ENCODE measurements at regions not wholly inside any gene's neighbourhood (a gene's known extent, or its start where the extent isn't known, plus 50 kb on each side); places are given as distances from the start of the nearest gene placed in this dataset.

DNA sequence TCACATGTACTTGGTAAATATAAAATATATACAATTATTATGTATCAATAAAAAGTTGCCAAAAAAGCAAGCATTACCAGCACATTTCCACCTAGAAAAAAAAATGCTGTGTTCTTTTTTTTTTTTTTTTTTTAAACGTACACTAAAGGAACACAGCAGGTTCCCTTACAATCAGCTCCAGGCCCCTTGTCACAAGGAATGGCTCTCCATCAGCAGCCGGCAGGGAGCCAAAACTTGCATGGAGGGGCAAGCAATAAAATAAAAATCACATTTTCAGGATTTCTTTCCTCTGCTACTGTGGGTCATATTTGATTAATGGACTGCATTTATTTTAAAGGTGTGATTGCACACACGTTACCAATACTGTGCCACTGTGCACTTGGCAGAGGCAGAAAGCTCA, 460.3 kb downstream of the GPAT3 start:
- H3K9me3 ChIP-seq (ENCODE audit: low read depth): no peaks in the 10 kb centered on the region

DNA sequence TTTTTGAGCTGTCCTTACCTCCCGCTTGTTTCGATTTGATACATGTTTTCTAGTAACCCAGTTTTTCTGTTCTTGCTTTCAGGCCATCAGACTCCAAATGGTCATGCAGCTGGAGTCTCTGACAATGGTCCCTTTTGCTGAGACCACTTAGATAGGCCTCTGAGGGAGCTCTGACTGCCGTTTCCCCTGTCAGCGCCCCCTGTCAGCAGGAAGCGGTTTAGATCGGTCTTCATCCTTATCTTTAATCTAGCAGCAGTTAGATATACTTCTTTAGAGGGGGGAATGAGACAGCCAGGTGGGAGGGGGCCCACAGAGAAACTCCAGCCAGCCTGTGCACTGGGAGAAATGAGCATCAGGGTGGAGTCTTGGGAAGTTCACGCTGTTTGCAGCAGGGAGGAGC, 457.9 kb downstream of the GPAT3 start:
- Histone ChIP-seq H3K27me3 (no peaks in the 10 kb centered on the region), H3K36me3 (no peaks in the 10 kb centered on the region), H3K4me1 (ENCODE audit: low read depth) (no peaks in the 10 kb centered on the region), H3K27ac (no peak overlapping the region), H3K4me3 (no peak overlapping the region), H3K9me3 (ENCODE audit: low read depth) (no peaks in the 10 kb centered on the region)
- DNase-seq (ENCODE audit: low read depth in 1 of 2, low spot score in 1 of 2): no peak
- TF ChIP-seq, protein P1, sequence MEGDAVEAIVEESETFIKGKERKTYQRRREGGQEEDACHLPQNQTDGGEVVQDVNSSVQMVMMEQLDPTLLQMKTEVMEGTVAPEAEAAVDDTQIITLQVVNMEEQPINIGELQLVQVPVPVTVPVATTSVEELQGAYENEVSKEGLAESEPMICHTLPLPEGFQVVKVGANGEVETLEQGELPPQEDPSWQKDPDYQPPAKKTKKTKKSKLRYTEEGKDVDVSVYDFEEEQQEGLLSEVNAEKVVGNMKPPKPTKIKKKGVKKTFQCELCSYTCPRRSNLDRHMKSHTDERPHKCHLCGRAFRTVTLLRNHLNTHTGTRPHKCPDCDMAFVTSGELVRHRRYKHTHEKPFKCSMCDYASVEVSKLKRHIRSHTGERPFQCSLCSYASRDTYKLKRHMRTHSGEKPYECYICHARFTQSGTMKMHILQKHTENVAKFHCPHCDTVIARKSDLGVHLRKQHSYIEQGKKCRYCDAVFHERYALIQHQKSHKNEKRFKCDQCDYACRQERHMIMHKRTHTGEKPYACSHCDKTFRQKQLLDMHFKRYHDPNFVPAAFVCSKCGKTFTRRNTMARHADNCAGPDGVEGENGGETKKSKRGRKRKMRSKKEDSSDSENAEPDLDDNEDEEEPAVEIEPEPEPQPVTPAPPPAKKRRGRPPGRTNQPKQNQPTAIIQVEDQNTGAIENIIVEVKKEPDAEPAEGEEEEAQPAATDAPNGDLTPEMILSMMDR (IDR thresholded peaks at IDR 0.05; ENCODE audit: low read depth, low read length): no peak

More for the DNA sequence above, 460.3 kb downstream of the GPAT3 start:
- TF ChIP-seq, protein P1 (IDR thresholded peaks at IDR 0.05; ENCODE audit: low read depth, low read length): no peak
- no peaks in the 10 kb centered on the region for H3K36me3 ChIP-seq
- no peaks in the 10 kb centered on the region for H3K4me1 ChIP-seq (ENCODE audit: low read depth)
- DNase-seq (ENCODE audit: low read depth in 1 of 2, low spot score in 1 of 2): no peak
- no peaks in the 10 kb centered on the region for H3K27me3 ChIP-seq
- no peak overlapping the region for H3K27ac ChIP-seq
- no peak overlapping the region for H3K4me3 ChIP-seq

- H3K9me3 ChIP-seq (ENCODE audit: low read depth): no peaks in the 10 kb centered on the region
- no peak for DNase-seq (ENCODE audit: low read depth in 1 of 2, low spot score in 1 of 2)
- no peaks in the 10 kb centered on the region for H3K27me3 ChIP-seq
- no peak overlapping the region for H3K27ac ChIP-seq
- H3K4me1 ChIP-seq (ENCODE audit: low read depth): no peaks in the 10 kb centered on the region
- H3K4me3 ChIP-seq: no peak overlapping the region
- H3K36me3 ChIP-seq: no peaks in the 10 kb centered on the region
- TF ChIP-seq, protein P1 (IDR thresholded peaks at IDR 0.05; ENCODE audit: low read depth, low read length): no peak
Measured at GRCh38 chr4:83989835-83990234, 453.9 kb downstream of the GPAT3 start.

DNA sequence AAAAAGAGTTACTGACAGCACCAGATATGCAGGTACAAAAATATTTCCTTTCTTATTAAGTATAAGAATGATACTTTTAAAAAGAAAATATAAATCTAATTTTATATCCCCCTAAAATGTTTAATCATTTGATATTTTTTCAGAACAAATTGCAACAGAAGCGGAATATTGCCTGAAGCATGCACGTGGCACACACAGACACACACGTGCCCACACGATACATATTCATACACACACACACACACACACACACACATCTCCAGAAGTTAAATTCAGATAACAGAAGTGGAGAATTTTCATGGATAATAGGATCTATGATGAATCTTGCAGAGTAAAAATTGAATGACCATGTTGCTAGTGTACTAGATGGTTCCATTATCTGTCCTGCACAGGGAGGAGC, 445.2 kb downstream of the GPAT3 start:
- Histone ChIP-seq H3K27ac (no peak overlapping the region), H3K36me3 (no peaks in the 10 kb centered on the region), H3K4me3 (no peak overlapping the region), H3K4me1 (ENCODE audit: low read depth) (no peaks in the 10 kb centered on the region), H3K9me3 (ENCODE audit: low read depth) (no peaks in the 10 kb centered on the region), H3K27me3 (no peaks in the 10 kb centered on the region)
- no peak for DNase-seq (ENCODE audit: low read depth in 1 of 2, low spot score in 1 of 2)
- TF ChIP-seq, protein P1 (IDR thresholded peaks at IDR 0.05; ENCODE audit: low read depth, low read length): no peak

GRCh38 chr4:83979773-83980172, 443.9 kb downstream of the GPAT3 start:
- H3K27me3 ChIP-seq: no peaks in the 10 kb centered on the region
- no peaks in the 10 kb centered on the region for H3K4me1 ChIP-seq (ENCODE audit: low read depth)
- TF ChIP-seq, protein P1 (IDR thresholded peaks at IDR 0.05; ENCODE audit: low read depth, low read length): no peak
- H3K36me3 ChIP-seq: no peaks in the 10 kb centered on the region
- no peak overlapping the region for H3K4me3 ChIP-seq
- no peak overlapping the region for H3K27ac ChIP-seq
- no peaks in the 10 kb centered on the region for H3K9me3 ChIP-seq (ENCODE audit: low read depth)
- no peak for DNase-seq (ENCODE audit: low read depth in 1 of 2, low spot score in 1 of 2)
